T-helper 17 cell (primary cell): ENCODE measurements at regions not wholly inside any gene's neighbourhood (a gene's known extent, or its start where the extent isn't known, plus 50 kb on each side); places are given as distances from the start of the nearest gene placed in this dataset.
A peak's percentile ranks its signal among the peaks of the same experiment; 100 is the strongest.

ENCODE experiments used
- ATAC-seq: fragments of 150-1000 bp; cut with Tn5 transposase; 2 replicates; pipeline ENCODE4 v1.10.0; 2021; ENCODE audit warnings: mild to moderate bottlenecking, moderate library complexity
- DNase-seq, 3 donors: peaks; one replicate each; pipeline versions ENCODE4 v3.0.0 to v3.0.0-alpha.2; 2020 to 2021
- H3K9me3 ChIP-seq: one replicate; pipeline ENCODE4 v1.7.0; 2013; ENCODE audit warnings: low read length, mild to moderate bottlenecking; ENCODE audit not compliant: control insufficient read depth, poor library complexity, severe bottlenecking
- H3K27ac Mint-ChIP-seq: one replicate; pipeline ENCODE4 v1.8.0; 2022; ENCODE audit warnings: mild to moderate bottlenecking, moderate library complexity, mixed read lengths
- H3K27me3 Mint-ChIP-seq: one replicate; pipeline ENCODE4 v1.8.0; 2022; ENCODE audit warnings: mixed read lengths
- H3K36me3 Mint-ChIP-seq: one replicate; pipeline ENCODE4 v1.8.0; 2022; ENCODE audit warnings: low read depth, mixed read lengths
- H3K4me1 Mint-ChIP-seq: one replicate; pipeline ENCODE4 v1.8.0; 2022; ENCODE audit warnings: mild to moderate bottlenecking, mixed read lengths
- H3K4me3 Mint-ChIP-seq: one replicate; pipeline ENCODE4 v1.8.0; 2022; ENCODE audit warnings: mild to moderate bottlenecking, moderate library complexity, mixed read lengths

- Mint-ChIP-seq H3K27me3 (peaks cover 68% of the 10 kb centered on the region), H3K27ac (no peak overlapping the region), H3K4me1 (peaks cover 2% of the 10 kb centered on the region), H3K36me3 (no peaks in the 10 kb centered on the region), H3K4me3 (no peak overlapping the region)
- DNase-seq, result no peak
- H3K9me3 ChIP-seq, result no peaks in the 10 kb centered on the region
- ATAC-seq, result no peak
Measured at GRCh38 chr9:99305820-99306811, 84.0 kb downstream of the SEC61B start.

GRCh38 chr9:99307851-99308250, 85.8 kb downstream of the SEC61B start:
- peaks cover under 1% of the 10 kb centered on the region for H3K4me1 Mint-ChIP-seq
- H3K27me3 Mint-ChIP-seq, result peaks cover 56% of the 10 kb centered on the region

GRCh38 chr9:99309141-99309939, 87.3 kb downstream of the SEC61B start:
- no peak overlapping the region for H3K27ac Mint-ChIP-seq
- H3K9me3 ChIP-seq, result no peaks in the 10 kb centered on the region
- H3K4me1 Mint-ChIP-seq, result no peaks in the 10 kb centered on the region
- no peaks in the 10 kb centered on the region for H3K36me3 Mint-ChIP-seq
- H3K4me3 Mint-ChIP-seq, result no peak overlapping the region
- DNase-seq (no peak), ATAC-seq (no peak)
- peaks cover 46% of the 10 kb centered on the region for H3K27me3 Mint-ChIP-seq

More at GRCh38 chr9:99307851-99308250, 85.8 kb downstream of the SEC61B start:
- DNase-seq (no peak), ATAC-seq (no peak)
- H3K27ac Mint-ChIP-seq, result no peak overlapping the region
- H3K36me3 Mint-ChIP-seq, result no peaks in the 10 kb centered on the region
- no peaks in the 10 kb centered on the region for H3K9me3 ChIP-seq
- no peak overlapping the region for H3K4me3 Mint-ChIP-seq

GRCh38 chr9:99312736-99313135, 90.7 kb downstream of the SEC61B start:
- H3K4me3 Mint-ChIP-seq, result no peak overlapping the region
- no peak for ATAC-seq
- H3K36me3 Mint-ChIP-seq, result peaks cover 3% of the 10 kb centered on the region
- no peaks in the 10 kb centered on the region for H3K9me3 ChIP-seq
- no peaks in the 10 kb centered on the region for H3K4me1 Mint-ChIP-seq
- H3K27ac Mint-ChIP-seq, result no peak overlapping the region
- peaks cover 49% of the 10 kb centered on the region for H3K27me3 Mint-ChIP-seq
- DNase-seq, result no peak

- Mint-ChIP-seq H3K4me1 (no peaks in the 10 kb centered on the region), H3K36me3 (peaks cover 5% of the 10 kb centered on the region), H3K27me3 (peaks cover 59% of the 10 kb centered on the region), H3K27ac (no peak overlapping the region), H3K4me3 (no peak overlapping the region)
- no peak for DNase-seq
- no peak for ATAC-seq
- no peaks in the 10 kb centered on the region for H3K9me3 ChIP-seq
Measured at GRCh38 chr9:99319048-99319447, 97.0 kb downstream of the SEC61B start.

- no peak for DNase-seq
- peaks cover 2% of the 10 kb centered on the region for H3K36me3 Mint-ChIP-seq
- no peaks in the 10 kb centered on the region for H3K9me3 ChIP-seq
- no peaks in the 10 kb centered on the region for H3K4me1 Mint-ChIP-seq
- H3K27me3 Mint-ChIP-seq, result peaks cover 68% of the 10 kb centered on the region
- no peak for ATAC-seq
- no peak overlapping the region for H3K4me3 Mint-ChIP-seq
- no peak overlapping the region for H3K27ac Mint-ChIP-seq
Measured at GRCh38 chr9:99322299-99322698, 100.2 kb downstream of the SEC61B start.

- no peak overlapping the region for H3K4me3 Mint-ChIP-seq
- ATAC-seq, result no peak
- H3K27me3 Mint-ChIP-seq, result peaks cover 60% of the 10 kb centered on the region
Measured at GRCh38 chr9:99326112-99326916, 104.2 kb downstream of the SEC61B start.

GRCh38 chr9:99326917-99327189, 104.8 kb downstream of the SEC61B start:
- H3K9me3 ChIP-seq, result no peaks in the 10 kb centered on the region
- ATAC-seq (no peak), DNase-seq (no peak)
- Mint-ChIP-seq H3K4me1 (no peaks in the 10 kb centered on the region), H3K4me3 (no peak overlapping the region), H3K27me3 (peaks cover 55% of the 10 kb centered on the region), H3K27ac (no peak overlapping the region), H3K36me3 (peaks cover 4% of the 10 kb centered on the region)

More at GRCh38 chr9:99326112-99326916, 104.2 kb downstream of the SEC61B start:
- H3K9me3 ChIP-seq, result no peaks in the 10 kb centered on the region
- peaks cover 2% of the 10 kb centered on the region for H3K36me3 Mint-ChIP-seq
- no peak for DNase-seq
- no peaks in the 10 kb centered on the region for H3K4me1 Mint-ChIP-seq
- no peak overlapping the region for H3K27ac Mint-ChIP-seq

- Mint-ChIP-seq H3K36me3 (peaks cover 4% of the 10 kb centered on the region), H3K4me1 (no peaks in the 10 kb centered on the region), H3K27ac (no peak overlapping the region), H3K27me3 (peaks cover 48% of the 10 kb centered on the region), H3K4me3 (no peak overlapping the region)
- no peaks in the 10 kb centered on the region for H3K9me3 ChIP-seq
- ATAC-seq (no peak), DNase-seq (no peak)
Measured at GRCh38 chr9:99327667-99328066, 105.6 kb downstream of the SEC61B start.

GRCh38 chr9:99335280-99335679, 113.2 kb downstream of the SEC61B start:
- H3K9me3 ChIP-seq, result no peaks in the 10 kb centered on the region
- peaks cover 2% of the 10 kb centered on the region for H3K36me3 Mint-ChIP-seq
- H3K27me3 Mint-ChIP-seq, result peaks cover 13% of the 10 kb centered on the region
- H3K4me1 Mint-ChIP-seq, result peaks cover 5% of the 10 kb centered on the region
- DNase-seq (no peak), ATAC-seq (peak; percentile 21)
- no peak overlapping the region for H3K4me3 Mint-ChIP-seq
- no peak overlapping the region for H3K27ac Mint-ChIP-seq

GRCh38 chr9:99336005-99336404, 113.9 kb downstream of the SEC61B start:
- DNase-seq (no peak), ATAC-seq (no peak)
- no peaks in the 10 kb centered on the region for H3K9me3 ChIP-seq
- peaks cover 2% of the 10 kb centered on the region for H3K36me3 Mint-ChIP-seq
- no peak overlapping the region for H3K4me3 Mint-ChIP-seq
- H3K27ac Mint-ChIP-seq, result no peak overlapping the region
- H3K27me3 Mint-ChIP-seq, result peaks cover 14% of the 10 kb centered on the region
- H3K4me1 Mint-ChIP-seq, result peaks cover 5% of the 10 kb centered on the region

- Mint-ChIP-seq H3K36me3 (peaks cover 1% of the 10 kb centered on the region), H3K27me3 (peaks cover 19% of the 10 kb centered on the region), H3K4me3 (no peak overlapping the region), H3K27ac (no peak overlapping the region), H3K4me1 (peaks cover 5% of the 10 kb centered on the region)
- DNase-seq (no peak), ATAC-seq (no peak)
- no peaks in the 10 kb centered on the region for H3K9me3 ChIP-seq
Measured at GRCh38 chr9:99336531-99336930, 114.4 kb downstream of the SEC61B start.

- Mint-ChIP-seq H3K36me3 (no peaks in the 10 kb centered on the region), H3K27me3 (peaks cover 34% of the 10 kb centered on the region), H3K4me1 (peaks cover 2% of the 10 kb centered on the region), H3K4me3 (no peak overlapping the region), H3K27ac (no peak overlapping the region)
- no peaks in the 10 kb centered on the region for H3K9me3 ChIP-seq
- DNase-seq, result no peak
- no peak for ATAC-seq
Measured at GRCh38 chr9:99340281-99340680, 118.2 kb downstream of the SEC61B start.
